MCF 10A (cell line): ENCODE measurements at regions not wholly inside any gene's neighbourhood (a gene's known extent, or its start where the extent isn't known, plus 50 kb on each side); places are given as distances from the start of the nearest gene placed in this dataset.

Experiments used
- BruUV-seq: library from RNA; stranded (reverse); fragments of 400-500 nt; replicated peaks from 2 replicates; lab custom pipeline; 2021; lab: Mats Ljungman, UMichigan
- CTCF ChIA-PET: fragments of 300-600 bp; sonication (Branson Sonifier 250); formaldehyde crosslinking; extraction: SDS; loops from one replicate; lab custom pipeline; 2021; ENCODE audit warnings: antibody characterized with exemption, inconsistent platforms; lab: Yijun Ruan, JAX
- POLR2A ChIA-PET: fragments of 300-600, 350-650 bp; sonication (Branson Sonifier 250); formaldehyde crosslinking; extraction: SDS; loops from one replicate; lab custom pipeline; 2020; ENCODE audit warnings: antibody characterized with exemption, inconsistent platforms; lab: Yijun Ruan, JAX
- DNase-seq: peaks from one replicate; pipeline ENCODE4 v3.0.0-alpha.2; 2018; ENCODE audit not compliant: unreplicated experiment
- H3K27ac Mint-ChIP-seq: one replicate; pipeline ENCODE4 v1.8.0; 2022; ENCODE audit warnings: mild to moderate bottlenecking, low read depth, mixed read lengths; ENCODE audit not compliant: unreplicated experiment
- H3K27me3 Mint-ChIP-seq: one replicate; pipeline ENCODE4 v1.8.0; 2022; ENCODE audit warnings: mixed read lengths; ENCODE audit not compliant: insufficient read depth, unreplicated experiment
- H3K36me3 Mint-ChIP-seq: one replicate; pipeline ENCODE4 v1.8.0; 2022; ENCODE audit warnings: mild to moderate bottlenecking, moderate library complexity, mixed read lengths; ENCODE audit not compliant: insufficient read depth, unreplicated experiment
- H3K4me1 Mint-ChIP-seq: one replicate; pipeline ENCODE4 v1.8.0; 2022; ENCODE audit warnings: mixed read lengths; ENCODE audit not compliant: insufficient read depth, unreplicated experiment
- H3K4me3 Mint-ChIP-seq: one replicate; pipeline ENCODE4 v1.8.0; 2022; ENCODE audit warnings: mild to moderate bottlenecking, moderate library complexity, mixed read lengths; ENCODE audit not compliant: unreplicated experiment
- H3K9me3 Mint-ChIP-seq: one replicate; pipeline ENCODE4 v1.8.0; 2022; ENCODE audit warnings: mixed read lengths; ENCODE audit not compliant: unreplicated experiment
- intact Hi-C: fragments of 100-400 bp; cut with micrococcal nuclease; formaldehyde crosslinking; loops from 2 replicates; pipeline ENCODE4 v1.14.1; 2022
- TF ChIP-seq, protein P1 (sequence below): fragments of 200-600 bp; IDR thresholded peaks from one replicate; pipeline ENCODE4 v1.8.0; 2022; ENCODE audit warnings: antibody characterized with exemption, mild to moderate bottlenecking; ENCODE audit not compliant: unreplicated experiment

- H3K27ac Mint-ChIP-seq: peak overlapping the region; percentile 26
- peaks cover 29% of the 10 kb centered on the region for H3K4me1 Mint-ChIP-seq
- H3K27me3 Mint-ChIP-seq: no peaks in the 10 kb centered on the region
- TF ChIP-seq, protein P1, sequence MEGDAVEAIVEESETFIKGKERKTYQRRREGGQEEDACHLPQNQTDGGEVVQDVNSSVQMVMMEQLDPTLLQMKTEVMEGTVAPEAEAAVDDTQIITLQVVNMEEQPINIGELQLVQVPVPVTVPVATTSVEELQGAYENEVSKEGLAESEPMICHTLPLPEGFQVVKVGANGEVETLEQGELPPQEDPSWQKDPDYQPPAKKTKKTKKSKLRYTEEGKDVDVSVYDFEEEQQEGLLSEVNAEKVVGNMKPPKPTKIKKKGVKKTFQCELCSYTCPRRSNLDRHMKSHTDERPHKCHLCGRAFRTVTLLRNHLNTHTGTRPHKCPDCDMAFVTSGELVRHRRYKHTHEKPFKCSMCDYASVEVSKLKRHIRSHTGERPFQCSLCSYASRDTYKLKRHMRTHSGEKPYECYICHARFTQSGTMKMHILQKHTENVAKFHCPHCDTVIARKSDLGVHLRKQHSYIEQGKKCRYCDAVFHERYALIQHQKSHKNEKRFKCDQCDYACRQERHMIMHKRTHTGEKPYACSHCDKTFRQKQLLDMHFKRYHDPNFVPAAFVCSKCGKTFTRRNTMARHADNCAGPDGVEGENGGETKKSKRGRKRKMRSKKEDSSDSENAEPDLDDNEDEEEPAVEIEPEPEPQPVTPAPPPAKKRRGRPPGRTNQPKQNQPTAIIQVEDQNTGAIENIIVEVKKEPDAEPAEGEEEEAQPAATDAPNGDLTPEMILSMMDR: no peak
- no peaks in the 10 kb centered on the region for H3K9me3 Mint-ChIP-seq
- no peaks in the 10 kb centered on the region for H3K36me3 Mint-ChIP-seq
- no peak for DNase-seq
- ChIA-PET POLR2A (interaction anchor here (0.8 to 2.4 kb wide), 8 partner anchors 13 to 155 kb away, joined by 3 to 12 read pairs (median 8); partner anchors contain the start of gene ZNF217), CTCF (interaction anchor here (0.6 to 1.5 kb wide), 4 partner anchors 28 to 322 kb away, joined by 3 to 6 read pairs (median 4); no protein-coding TSS in a partner anchor)
- intact Hi-C loops: no loop called here
- no peak overlapping the region for H3K4me3 Mint-ChIP-seq
- no TSS peak for BruUV-seq
Observed at GRCh38 chr20:53749499-53749898, 155.9 kb upstream of the ZNF217 start.

- Mint-ChIP-seq H3K4me3 (no peak overlapping the region), H3K36me3 (no peaks in the 10 kb centered on the region), H3K27ac (peak overlapping the region; percentile 26), H3K27me3 (no peaks in the 10 kb centered on the region), H3K9me3 (no peaks in the 10 kb centered on the region), H3K4me1 (peaks cover 26% of the 10 kb centered on the region)
- intact Hi-C loops: loop anchor here (1.0 kb wide), 1 partner anchor 120 kb away; no protein-coding TSS in a partner anchor
- DNase-seq: peak; percentile 15
- POLR2A ChIA-PET: interaction anchor here (0.9 to 2.4 kb wide), 9 partner anchors 13 to 155 kb away, joined by 3 to 14 read pairs (median 9); partner anchors contain the start of gene ZNF217
- TF ChIP-seq, protein P1: no peak
- CTCF ChIA-PET: interaction anchor here (0.6 to 1.5 kb wide), 7 partner anchors 28 to 191 kb away, joined by 3 to 6 read pairs (median 4); no protein-coding TSS in a partner anchor
- no TSS peak for BruUV-seq
Observed at GRCh38 chr20:53748821-53749421, 155.3 kb upstream of the ZNF217 start.

DNA sequence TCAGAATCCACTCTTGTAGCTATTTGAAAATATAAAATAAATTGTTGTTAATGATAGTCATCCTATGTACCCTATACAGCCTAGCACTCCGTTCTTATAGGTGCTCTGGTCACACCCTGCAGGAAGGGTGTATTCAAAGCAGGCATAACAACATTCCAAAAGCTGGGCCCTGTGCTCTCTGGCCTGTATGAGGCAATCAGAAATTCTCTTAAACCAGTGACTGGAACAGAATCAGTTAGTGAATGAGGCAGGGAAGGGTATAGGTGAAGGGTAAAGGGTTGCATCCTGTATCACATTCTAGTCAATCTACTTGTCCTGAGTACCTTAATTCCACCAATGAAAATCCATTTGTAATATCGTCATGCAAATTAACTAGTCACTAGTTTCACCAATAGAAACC is 154.5 kb upstream of the ZNF217 start:
- H3K4me3 Mint-ChIP-seq: no peak overlapping the region
- TF ChIP-seq, protein P1: no peak
- intact Hi-C loops: loop anchor here (1.0 kb wide), 1 partner anchor 121 kb away; no protein-coding TSS in a partner anchor
- no peaks in the 10 kb centered on the region for H3K9me3 Mint-ChIP-seq
- POLR2A ChIA-PET: interaction anchor here (0.6 to 2.4 kb wide), 8 partner anchors 12 to 154 kb away, joined by 3 to 14 read pairs (median 10); partner anchors contain the start of gene ZNF217
- no TSS peak for BruUV-seq
- CTCF ChIA-PET: interaction anchor here (0.6 to 1.5 kb wide), 6 partner anchors 60 to 192 kb away, joined by 3 to 6 read pairs (median 4); no protein-coding TSS in a partner anchor
- peak overlapping the region; percentile 26 for H3K27ac Mint-ChIP-seq
- H3K4me1 Mint-ChIP-seq: peaks cover 19% of the 10 kb centered on the region
- peak; percentile 40 for DNase-seq
- H3K27me3 Mint-ChIP-seq: no peaks in the 10 kb centered on the region
- no peaks in the 10 kb centered on the region for H3K36me3 Mint-ChIP-seq

DNA sequence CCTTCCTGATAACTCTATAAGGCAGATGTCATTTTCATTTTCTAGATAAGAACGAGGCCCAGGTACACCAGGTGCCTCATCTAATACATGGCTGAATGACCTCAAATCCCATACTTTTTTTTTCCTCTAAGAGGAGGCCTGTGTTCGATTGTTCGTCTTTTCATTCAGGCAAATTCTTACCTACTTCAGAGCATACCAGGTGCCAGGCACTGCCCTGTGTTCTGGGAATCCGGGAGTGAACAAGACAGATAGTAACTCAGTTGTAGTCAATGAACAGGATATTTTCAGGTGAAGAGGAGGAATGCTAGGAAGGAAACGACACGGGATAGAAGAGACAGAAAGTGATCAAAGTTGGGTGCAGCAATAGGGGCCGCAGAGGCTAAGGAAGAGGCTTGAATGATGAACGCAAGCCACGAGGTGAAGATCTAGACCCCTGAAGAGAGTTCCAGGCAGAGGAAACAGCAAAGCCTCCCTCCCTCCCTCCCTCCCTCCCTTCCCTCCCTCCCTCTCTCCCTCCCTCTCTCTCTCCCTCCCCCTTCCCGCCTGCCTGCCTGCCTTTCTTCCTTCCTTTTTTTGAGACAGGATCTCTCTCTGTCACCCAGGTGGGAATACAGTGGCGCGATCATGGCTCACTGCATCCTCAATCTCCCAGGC is 150.1 kb upstream of the ZNF217 start:
- intact Hi-C loops: no loop called here
- no TSS peak for BruUV-seq

More for the DNA sequence above, 150.1 kb upstream of the ZNF217 start:
- Mint-ChIP-seq H3K4me1 (peaks cover 5% of the 10 kb centered on the region), H3K36me3 (no peaks in the 10 kb centered on the region), H3K9me3 (no peaks in the 10 kb centered on the region), H3K4me3 (no peak overlapping the region), H3K27ac (no peak overlapping the region), H3K27me3 (no peaks in the 10 kb centered on the region)
- TF ChIP-seq, protein P1: no peak
- CTCF ChIA-PET: no interaction called here
- no peak for DNase-seq
- POLR2A ChIA-PET: interaction anchor here (2.5 kb wide), 1 partner anchor 8 kb away, joined by 9 read pairs; no protein-coding TSS in a partner anchor
